Activated naive CD8-positive, alpha-beta T cell treated with anti-CD3 and anti-CD28 coated beads, Interleukin-2, amount 10 ng/mL, durations not matched to agents 7 days and 5 days (primary cell): ENCODE measurements at regions not wholly inside any gene's neighbourhood (a gene's known extent, or its start where the extent isn't known, plus 50 kb on each side); places are given as distances from the start of the nearest gene placed in this dataset.
"Not testable (repeated sequence)": the region's sequence is repeated elsewhere in the genome, so short reads cannot be mapped to it uniquely, and the experiment has no call there.

ENCODE experiments used
- ATAC-seq: fragments of 150-1000 bp; cut with Tn5 transposase; one replicate; pipeline ENCODE4 v1.10.0; 2021; ENCODE audit warnings: low read depth, moderate library complexity
- POLR2A ChIA-PET: fragments of 350-600 bp; sonication (Branson Sonifier 250); formaldehyde crosslinking; loops from one replicate; lab custom pipeline; 2021; ENCODE audit warnings: antibody characterized with exemption; lab: Charles Lee
- DNase-seq: peaks from one replicate; pipeline ENCODE4 v3.0.0; 2021
- H3K27ac Mint-ChIP-seq: one replicate; pipeline ENCODE4 v1.8.0; 2022; ENCODE audit warnings: mild to moderate bottlenecking, mixed read lengths
- H3K27me3 Mint-ChIP-seq: one replicate; pipeline ENCODE4 v1.8.0; 2022; ENCODE audit warnings: mild to moderate bottlenecking, moderate library complexity, mixed read lengths
- H3K36me3 Mint-ChIP-seq: one replicate; pipeline ENCODE4 v1.8.0; 2021; ENCODE audit warnings: mild to moderate bottlenecking, mixed read lengths
- H3K4me1 Mint-ChIP-seq: one replicate; pipeline ENCODE4 v1.8.0; 2021; ENCODE audit warnings: mixed read lengths
- H3K4me3 Mint-ChIP-seq: one replicate; pipeline ENCODE4 v1.8.0; 2022; ENCODE audit warnings: mild to moderate bottlenecking, moderate library complexity, mixed read lengths
- H3K9me3 Mint-ChIP-seq: one replicate; pipeline ENCODE4 v1.8.0; 2021; ENCODE audit warnings: mixed read lengths

DNA sequence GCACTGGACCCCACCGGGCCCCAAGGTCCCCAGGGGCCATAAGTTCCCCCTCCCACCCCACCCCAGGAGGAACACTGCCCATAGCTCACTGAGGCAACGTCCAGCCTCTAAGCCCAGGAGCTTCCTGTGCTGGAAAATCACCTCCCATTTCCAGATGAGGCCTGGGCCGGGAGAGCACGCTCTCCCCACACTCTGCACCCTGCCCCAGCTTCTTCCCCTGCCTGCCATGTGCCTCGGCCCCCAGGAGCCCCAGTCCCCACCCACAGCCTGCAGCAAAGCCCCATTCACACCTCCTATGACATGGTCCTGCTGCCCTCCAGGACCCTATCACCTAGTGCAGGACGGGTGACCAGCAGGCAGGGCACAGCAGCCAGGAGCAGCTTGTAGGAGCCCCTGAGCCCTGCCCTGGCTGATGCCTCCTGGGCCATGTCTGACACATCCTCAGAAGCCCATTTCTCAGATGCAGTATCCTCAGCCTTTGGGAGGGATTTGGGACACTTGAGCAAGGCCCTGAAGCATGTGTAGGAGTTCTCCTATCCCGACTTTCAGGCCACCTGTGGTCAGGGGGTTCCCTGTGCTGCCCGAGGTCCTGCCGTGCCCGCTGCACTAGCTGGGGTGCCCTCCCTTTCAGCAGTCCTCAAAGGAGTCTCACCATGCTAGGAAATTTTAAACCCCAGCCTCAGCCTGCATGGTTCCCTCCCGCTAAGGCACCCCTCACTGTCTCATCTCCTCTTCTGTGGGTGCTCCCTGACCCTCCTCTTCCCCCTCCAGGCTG lies 119.4 kb upstream of the FOXD4L5 start:
- Mint-ChIP-seq H3K9me3 (peaks cover 11% of the 10 kb centered on the region), H3K4me3 (no peak overlapping the region), H3K36me3 (no peaks in the 10 kb centered on the region), H3K27ac (no peak overlapping the region), H3K27me3 (no peaks in the 10 kb centered on the region), H3K4me1 (no peaks in the 10 kb centered on the region)
- POLR2A ChIA-PET = no interaction called here
- ATAC-seq = no peak
- no peak for DNase-seq

- POLR2A ChIA-PET = no interaction called here
- Mint-ChIP-seq H3K4me3 (no peak overlapping the region), H3K27ac (no peak overlapping the region), H3K27me3 (no peaks in the 10 kb centered on the region), H3K36me3 (no peaks in the 10 kb centered on the region), H3K9me3 (peaks cover 12% of the 10 kb centered on the region), H3K4me1 (no peaks in the 10 kb centered on the region)
- ATAC-seq (no peak), DNase-seq (no peak)
Observed at GRCh38 chr9:65403721-65404120, 118.7 kb upstream of the FOXD4L5 start.

GRCh38 chr9:65403072-65403471 lies 118.1 kb upstream of the FOXD4L5 start:
- peaks cover 11% of the 10 kb centered on the region for H3K9me3 Mint-ChIP-seq
- DNase-seq, H3K4me3 Mint-ChIP-seq, H3K27me3 Mint-ChIP-seq, H3K27ac Mint-ChIP-seq, H3K4me1 Mint-ChIP-seq, H3K36me3 Mint-ChIP-seq, POLR2A ChIA-PET, ATAC-seq: not testable (repeated sequence)

GRCh38 chr9:65402206-65402870 lies 117.3 kb upstream of the FOXD4L5 start:
- H3K27ac Mint-ChIP-seq, H3K4me1 Mint-ChIP-seq, ATAC-seq, H3K4me3 Mint-ChIP-seq, DNase-seq, H3K27me3 Mint-ChIP-seq, H3K36me3 Mint-ChIP-seq, H3K9me3 Mint-ChIP-seq, POLR2A ChIA-PET: not testable (repeated sequence)

DNA sequence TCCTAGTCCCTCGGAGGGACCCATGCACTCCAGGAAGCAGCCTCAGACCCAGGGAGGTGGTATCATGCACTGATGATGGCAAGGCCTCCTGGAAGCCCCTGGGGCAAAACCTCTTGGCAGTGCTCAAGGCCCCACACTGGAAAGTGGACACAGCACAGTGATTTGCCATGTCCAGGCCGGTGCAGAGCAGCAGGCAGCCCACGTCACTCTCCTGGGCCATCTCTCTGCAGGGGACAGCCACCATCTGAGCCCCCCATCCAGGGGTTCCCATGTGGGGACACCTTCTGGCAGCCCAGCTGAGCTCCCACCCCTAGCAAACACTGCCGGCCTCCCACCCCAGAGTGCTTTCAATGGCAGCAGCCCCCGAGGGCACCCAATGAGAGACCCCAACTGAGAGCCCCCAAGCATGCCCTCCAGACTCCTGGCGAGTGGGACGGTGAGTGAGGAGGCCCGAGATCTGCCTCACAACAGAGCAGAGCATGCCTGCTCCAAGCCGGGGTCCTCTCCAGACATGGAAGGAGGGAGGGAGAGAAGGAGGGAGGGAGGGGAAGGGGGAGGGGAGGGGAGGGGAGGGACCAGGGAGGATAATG lies 116.5 kb upstream of the FOXD4L5 start:
- H3K36me3 Mint-ChIP-seq, H3K27me3 Mint-ChIP-seq, H3K4me1 Mint-ChIP-seq, POLR2A ChIA-PET, H3K4me3 Mint-ChIP-seq, H3K27ac Mint-ChIP-seq, H3K9me3 Mint-ChIP-seq, DNase-seq, ATAC-seq: not testable (repeated sequence)

GRCh38 chr9:65400886-65401285 lies 115.9 kb upstream of the FOXD4L5 start:
- no peaks in the 10 kb centered on the region for H3K4me1 Mint-ChIP-seq
- peaks cover 9% of the 10 kb centered on the region for H3K9me3 Mint-ChIP-seq
- no peak overlapping the region for H3K4me3 Mint-ChIP-seq
- POLR2A ChIA-PET = no interaction called here
- no peaks in the 10 kb centered on the region for H3K27me3 Mint-ChIP-seq
- ATAC-seq (no peak), DNase-seq (no peak)
- H3K27ac Mint-ChIP-seq = no peak overlapping the region
- no peaks in the 10 kb centered on the region for H3K36me3 Mint-ChIP-seq

GRCh38 chr9:65397763-65398719 lies 113.0 kb upstream of the FOXD4L5 start:
- H3K9me3 Mint-ChIP-seq = peaks cover 12% of the 10 kb centered on the region
- H3K27me3 Mint-ChIP-seq, POLR2A ChIA-PET, ATAC-seq, H3K36me3 Mint-ChIP-seq, DNase-seq, H3K4me3 Mint-ChIP-seq, H3K27ac Mint-ChIP-seq, H3K4me1 Mint-ChIP-seq: not testable (repeated sequence)

- H3K9me3 Mint-ChIP-seq = peaks cover 12% of the 10 kb centered on the region
- H3K36me3 Mint-ChIP-seq, POLR2A ChIA-PET, H3K27me3 Mint-ChIP-seq, H3K4me1 Mint-ChIP-seq, ATAC-seq, H3K27ac Mint-ChIP-seq, DNase-seq, H3K4me3 Mint-ChIP-seq: not testable (repeated sequence)
Observed at GRCh38 chr9:65397226-65397625, 112.2 kb upstream of the FOXD4L5 start.

- H3K4me1 Mint-ChIP-seq, DNase-seq, H3K27me3 Mint-ChIP-seq, ATAC-seq, H3K27ac Mint-ChIP-seq, H3K36me3 Mint-ChIP-seq, POLR2A ChIA-PET, H3K4me3 Mint-ChIP-seq: not testable (repeated sequence)
- peaks cover 12% of the 10 kb centered on the region for H3K9me3 Mint-ChIP-seq
Observed at GRCh38 chr9:65396601-65397000, 111.6 kb upstream of the FOXD4L5 start.

DNA sequence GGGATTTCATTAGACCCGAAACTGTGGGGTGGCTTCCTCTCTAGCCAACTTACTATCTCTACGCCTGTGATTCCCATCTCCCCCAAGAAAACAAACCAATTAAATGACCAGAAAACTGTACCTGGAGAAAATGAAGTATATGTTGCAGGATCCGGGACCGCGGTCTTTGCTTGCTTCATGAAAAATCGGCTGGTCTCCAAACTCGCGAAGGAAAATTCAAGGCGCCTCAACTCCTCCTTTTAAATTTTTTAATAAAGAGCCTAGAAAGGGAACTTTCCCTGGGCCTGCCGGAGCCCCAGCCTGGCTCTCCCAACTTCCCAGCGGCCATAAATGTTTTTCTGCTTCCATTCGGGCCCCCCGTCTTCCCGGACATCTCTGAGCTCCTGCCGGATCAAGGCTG lies 110.8 kb upstream of the FOXD4L5 start:
- peaks cover 12% of the 10 kb centered on the region for H3K9me3 Mint-ChIP-seq
- H3K27ac Mint-ChIP-seq, H3K36me3 Mint-ChIP-seq, H3K27me3 Mint-ChIP-seq, POLR2A ChIA-PET, DNase-seq, H3K4me3 Mint-ChIP-seq, H3K4me1 Mint-ChIP-seq, ATAC-seq: not testable (repeated sequence)

DNA sequence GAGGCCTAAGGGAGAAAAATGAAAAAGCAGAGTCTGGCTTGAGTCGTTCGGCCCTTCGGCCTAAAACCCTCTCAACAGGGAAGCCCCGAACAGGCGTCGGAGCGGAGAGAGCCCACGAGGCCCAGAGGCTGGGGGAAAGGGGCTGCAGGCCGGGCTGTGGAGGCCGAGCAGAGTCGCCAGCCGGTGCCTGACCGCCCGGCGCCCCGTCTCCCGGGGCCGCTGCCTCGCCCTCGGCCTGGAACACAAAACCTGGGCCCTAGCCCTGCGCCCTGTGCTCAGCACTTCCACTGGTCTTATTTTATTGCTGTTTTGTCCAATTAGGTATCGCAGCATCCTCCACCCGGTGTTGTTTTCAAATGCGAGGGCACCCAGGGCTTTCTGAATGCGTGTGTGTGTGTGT lies 110.1 kb upstream of the FOXD4L5 start:
- H3K4me1 Mint-ChIP-seq, H3K9me3 Mint-ChIP-seq, H3K4me3 Mint-ChIP-seq, H3K27ac Mint-ChIP-seq, H3K27me3 Mint-ChIP-seq, H3K36me3 Mint-ChIP-seq, ATAC-seq, DNase-seq, POLR2A ChIA-PET: not testable (repeated sequence)

DNA sequence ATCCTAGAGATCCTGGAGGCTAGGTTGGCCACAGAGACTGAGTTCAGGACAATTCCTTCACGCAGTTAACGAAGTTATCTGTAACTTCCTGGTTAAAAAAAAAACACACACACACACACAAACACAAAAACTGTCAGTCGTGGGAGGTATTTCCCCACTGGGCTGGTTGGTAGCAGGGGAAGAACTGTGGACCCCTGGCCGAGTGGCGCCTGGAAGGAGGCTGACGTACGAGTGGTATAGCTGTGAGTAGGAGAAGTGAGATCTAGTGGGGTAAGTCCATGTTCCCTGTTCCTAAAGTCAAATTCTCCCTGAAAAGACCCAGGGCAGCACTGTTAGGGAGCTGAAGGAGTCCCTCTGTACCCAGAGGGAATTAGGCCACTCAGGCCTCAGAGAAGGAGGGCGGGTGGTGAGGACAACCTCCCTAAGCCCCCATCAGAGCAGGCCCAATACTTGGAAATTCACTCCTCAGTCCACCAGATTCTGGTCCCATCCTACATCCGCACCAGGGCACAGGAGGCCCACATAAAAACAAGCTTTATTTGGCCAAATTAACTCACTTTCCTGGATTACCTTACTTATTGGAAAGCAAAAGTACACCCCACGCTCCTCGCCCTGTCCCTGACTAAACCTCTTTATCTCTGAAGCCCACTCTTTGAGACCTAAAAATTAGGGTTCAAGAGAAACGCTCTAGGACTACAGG lies 108.3 kb upstream of the FOXD4L5 start:
- H3K36me3 Mint-ChIP-seq, ATAC-seq, H3K27me3 Mint-ChIP-seq, H3K4me3 Mint-ChIP-seq, H3K4me1 Mint-ChIP-seq, H3K27ac Mint-ChIP-seq, POLR2A ChIA-PET, DNase-seq, H3K9me3 Mint-ChIP-seq: not testable (repeated sequence)

- POLR2A ChIA-PET, ATAC-seq, H3K27ac Mint-ChIP-seq, H3K4me3 Mint-ChIP-seq, H3K9me3 Mint-ChIP-seq, DNase-seq, H3K36me3 Mint-ChIP-seq, H3K4me1 Mint-ChIP-seq, H3K27me3 Mint-ChIP-seq: not testable (repeated sequence)
Observed at GRCh38 chr9:65392611-65393010, 107.6 kb upstream of the FOXD4L5 start.
